COLO829 (cell line): ENCODE measurements at regions not wholly inside any gene's neighbourhood (a gene's known extent, or its start where the extent isn't known, plus 50 kb on each side); places are given as distances from the start of the nearest gene placed in this dataset.

Experiments
- DNase-seq: peaks from one replicate; pipeline ENCODE4 v3.0.0; 2012; ENCODE audit warnings: low spot score

DNA sequence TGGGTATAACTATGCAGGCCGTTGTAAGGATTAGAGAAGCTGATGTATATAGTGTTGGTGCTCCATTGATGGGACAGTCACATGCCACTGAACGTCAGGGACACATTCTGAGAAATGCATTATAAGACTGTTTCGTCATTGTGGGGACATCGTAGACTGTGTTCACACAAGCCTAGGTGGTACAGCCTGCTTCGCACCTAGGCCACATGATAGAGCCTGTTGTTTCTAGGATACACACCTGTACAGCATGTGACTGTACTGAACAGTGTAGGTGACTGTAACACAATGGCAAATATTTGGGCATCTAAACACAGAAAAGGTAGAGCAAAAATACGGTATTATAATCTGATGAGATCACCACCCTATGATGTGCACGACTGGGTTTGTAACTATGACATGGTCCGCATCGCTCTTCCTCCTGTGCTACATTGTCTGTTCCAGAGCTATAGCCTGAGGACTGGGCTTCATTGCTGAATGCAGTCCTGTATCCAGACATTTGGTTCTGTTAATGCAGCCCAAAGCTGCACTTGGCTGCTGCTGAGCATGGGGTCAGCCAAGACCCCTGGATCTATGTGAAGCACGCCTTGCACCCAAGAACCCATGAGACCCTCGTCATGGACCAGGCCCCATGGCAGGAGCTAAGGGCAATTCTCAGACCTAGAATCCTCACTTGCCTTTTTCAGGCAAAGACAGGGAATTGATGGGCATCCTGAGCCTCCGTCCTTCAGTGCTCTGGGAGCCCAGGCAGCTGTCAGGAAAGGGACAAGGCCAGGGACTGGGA is 51.1 kb upstream of the THY1 start:
- no peak for DNase-seq

DNA sequence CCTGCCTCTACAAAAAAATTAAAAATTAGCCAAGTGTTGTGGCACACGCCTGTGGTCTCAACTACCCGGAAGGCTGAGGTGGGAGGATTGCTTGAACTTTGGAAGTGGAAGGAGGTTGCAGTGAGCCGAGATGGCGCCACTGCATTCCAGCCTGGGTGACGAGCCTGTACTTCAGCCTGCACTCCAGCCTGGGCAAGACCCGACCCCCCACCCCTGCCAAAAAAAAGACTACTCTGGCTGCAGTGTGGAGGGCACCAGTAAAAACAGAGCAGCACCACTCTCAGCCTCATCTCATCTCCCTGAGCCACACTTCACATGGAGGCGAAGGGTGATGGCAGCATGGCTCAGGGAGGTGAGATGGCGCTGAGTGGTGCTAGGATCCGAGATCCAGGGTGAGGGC is 50.3 kb upstream of the THY1 start:
- DNase-seq = no peak

DNA sequence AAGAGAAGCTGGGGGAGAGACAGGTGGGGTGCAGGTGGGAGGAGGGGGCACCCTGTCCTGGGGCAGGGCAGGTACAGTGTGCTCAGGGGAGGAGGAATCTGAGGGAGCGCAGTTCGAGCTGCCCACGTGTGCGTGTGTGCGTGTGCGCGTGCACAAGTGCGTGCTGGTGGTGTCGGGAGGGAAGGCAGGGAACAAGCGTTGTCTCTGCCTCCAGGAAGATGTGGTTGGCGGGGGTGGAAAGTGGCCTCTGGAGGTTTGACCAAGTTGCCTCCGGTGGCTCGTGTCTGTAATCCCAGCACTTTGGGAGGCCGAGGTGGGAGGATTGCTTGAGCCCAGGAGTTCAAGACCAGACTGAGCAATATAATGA is 49.9 kb upstream of the THY1 start:
- DNase-seq = no peak
